ENCODE measurements at regions not wholly inside any gene's neighbourhood (a gene's known extent, or its start where the extent isn't known, plus 50 kb on each side); places are given as distances from the start of the nearest gene placed in this dataset.

- no peak for TF ChIP-seq EZH2 (IDR thresholded peaks at IDR 0.05; ENCODE audit: low read depth, low read length, severe bottlenecking)
- TF ChIP-seq MAFK (IDR thresholded peaks at IDR 0.05; ENCODE audit: low read depth, low read length), result no peak
- TF ChIP-seq ASH2L (IDR thresholded peaks at IDR 0.05; ENCODE audit: low read length), result no peak
- no peak for TF ChIP-seq EGR1 (IDR thresholded peaks at IDR 0.05; ENCODE audit: borderline replicate concordance, low read depth, low read length)
- TF ChIP-seq, protein P1, sequence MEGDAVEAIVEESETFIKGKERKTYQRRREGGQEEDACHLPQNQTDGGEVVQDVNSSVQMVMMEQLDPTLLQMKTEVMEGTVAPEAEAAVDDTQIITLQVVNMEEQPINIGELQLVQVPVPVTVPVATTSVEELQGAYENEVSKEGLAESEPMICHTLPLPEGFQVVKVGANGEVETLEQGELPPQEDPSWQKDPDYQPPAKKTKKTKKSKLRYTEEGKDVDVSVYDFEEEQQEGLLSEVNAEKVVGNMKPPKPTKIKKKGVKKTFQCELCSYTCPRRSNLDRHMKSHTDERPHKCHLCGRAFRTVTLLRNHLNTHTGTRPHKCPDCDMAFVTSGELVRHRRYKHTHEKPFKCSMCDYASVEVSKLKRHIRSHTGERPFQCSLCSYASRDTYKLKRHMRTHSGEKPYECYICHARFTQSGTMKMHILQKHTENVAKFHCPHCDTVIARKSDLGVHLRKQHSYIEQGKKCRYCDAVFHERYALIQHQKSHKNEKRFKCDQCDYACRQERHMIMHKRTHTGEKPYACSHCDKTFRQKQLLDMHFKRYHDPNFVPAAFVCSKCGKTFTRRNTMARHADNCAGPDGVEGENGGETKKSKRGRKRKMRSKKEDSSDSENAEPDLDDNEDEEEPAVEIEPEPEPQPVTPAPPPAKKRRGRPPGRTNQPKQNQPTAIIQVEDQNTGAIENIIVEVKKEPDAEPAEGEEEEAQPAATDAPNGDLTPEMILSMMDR (IDR thresholded peaks at IDR 0.05; ENCODE audit: control extremely low read depth in 1 of 3, insufficient read depth in 1 of 3, low read depth in 1 of 3, low read length in 3 of 3), result no peak
- TF ChIP-seq POLR2A (IDR thresholded peaks at IDR 0.05; ENCODE audit: control extremely low read depth in 1 of 2, low read depth in 2 of 2, low read length in 2 of 2), result no peak
- no peak for TF ChIP-seq POLR2AphosphoS5 (IDR thresholded peaks at IDR 0.05; ENCODE audit: low read depth, low read length)
- TF ChIP-seq CREB1 (IDR thresholded peaks at IDR 0.05), result no peak
- no peak for TF ChIP-seq RAD21 (IDR thresholded peaks at IDR 0.05 in 1 of 2, conservative IDR thresholded peaks at IDR 0.05 in 1 of 2; ENCODE audit: low read depth in 2 of 2, low read length in 2 of 2)
- no peak for TF ChIP-seq BACH1 (IDR thresholded peaks at IDR 0.05; ENCODE audit: low read length)
- TF ChIP-seq, protein P2, sequence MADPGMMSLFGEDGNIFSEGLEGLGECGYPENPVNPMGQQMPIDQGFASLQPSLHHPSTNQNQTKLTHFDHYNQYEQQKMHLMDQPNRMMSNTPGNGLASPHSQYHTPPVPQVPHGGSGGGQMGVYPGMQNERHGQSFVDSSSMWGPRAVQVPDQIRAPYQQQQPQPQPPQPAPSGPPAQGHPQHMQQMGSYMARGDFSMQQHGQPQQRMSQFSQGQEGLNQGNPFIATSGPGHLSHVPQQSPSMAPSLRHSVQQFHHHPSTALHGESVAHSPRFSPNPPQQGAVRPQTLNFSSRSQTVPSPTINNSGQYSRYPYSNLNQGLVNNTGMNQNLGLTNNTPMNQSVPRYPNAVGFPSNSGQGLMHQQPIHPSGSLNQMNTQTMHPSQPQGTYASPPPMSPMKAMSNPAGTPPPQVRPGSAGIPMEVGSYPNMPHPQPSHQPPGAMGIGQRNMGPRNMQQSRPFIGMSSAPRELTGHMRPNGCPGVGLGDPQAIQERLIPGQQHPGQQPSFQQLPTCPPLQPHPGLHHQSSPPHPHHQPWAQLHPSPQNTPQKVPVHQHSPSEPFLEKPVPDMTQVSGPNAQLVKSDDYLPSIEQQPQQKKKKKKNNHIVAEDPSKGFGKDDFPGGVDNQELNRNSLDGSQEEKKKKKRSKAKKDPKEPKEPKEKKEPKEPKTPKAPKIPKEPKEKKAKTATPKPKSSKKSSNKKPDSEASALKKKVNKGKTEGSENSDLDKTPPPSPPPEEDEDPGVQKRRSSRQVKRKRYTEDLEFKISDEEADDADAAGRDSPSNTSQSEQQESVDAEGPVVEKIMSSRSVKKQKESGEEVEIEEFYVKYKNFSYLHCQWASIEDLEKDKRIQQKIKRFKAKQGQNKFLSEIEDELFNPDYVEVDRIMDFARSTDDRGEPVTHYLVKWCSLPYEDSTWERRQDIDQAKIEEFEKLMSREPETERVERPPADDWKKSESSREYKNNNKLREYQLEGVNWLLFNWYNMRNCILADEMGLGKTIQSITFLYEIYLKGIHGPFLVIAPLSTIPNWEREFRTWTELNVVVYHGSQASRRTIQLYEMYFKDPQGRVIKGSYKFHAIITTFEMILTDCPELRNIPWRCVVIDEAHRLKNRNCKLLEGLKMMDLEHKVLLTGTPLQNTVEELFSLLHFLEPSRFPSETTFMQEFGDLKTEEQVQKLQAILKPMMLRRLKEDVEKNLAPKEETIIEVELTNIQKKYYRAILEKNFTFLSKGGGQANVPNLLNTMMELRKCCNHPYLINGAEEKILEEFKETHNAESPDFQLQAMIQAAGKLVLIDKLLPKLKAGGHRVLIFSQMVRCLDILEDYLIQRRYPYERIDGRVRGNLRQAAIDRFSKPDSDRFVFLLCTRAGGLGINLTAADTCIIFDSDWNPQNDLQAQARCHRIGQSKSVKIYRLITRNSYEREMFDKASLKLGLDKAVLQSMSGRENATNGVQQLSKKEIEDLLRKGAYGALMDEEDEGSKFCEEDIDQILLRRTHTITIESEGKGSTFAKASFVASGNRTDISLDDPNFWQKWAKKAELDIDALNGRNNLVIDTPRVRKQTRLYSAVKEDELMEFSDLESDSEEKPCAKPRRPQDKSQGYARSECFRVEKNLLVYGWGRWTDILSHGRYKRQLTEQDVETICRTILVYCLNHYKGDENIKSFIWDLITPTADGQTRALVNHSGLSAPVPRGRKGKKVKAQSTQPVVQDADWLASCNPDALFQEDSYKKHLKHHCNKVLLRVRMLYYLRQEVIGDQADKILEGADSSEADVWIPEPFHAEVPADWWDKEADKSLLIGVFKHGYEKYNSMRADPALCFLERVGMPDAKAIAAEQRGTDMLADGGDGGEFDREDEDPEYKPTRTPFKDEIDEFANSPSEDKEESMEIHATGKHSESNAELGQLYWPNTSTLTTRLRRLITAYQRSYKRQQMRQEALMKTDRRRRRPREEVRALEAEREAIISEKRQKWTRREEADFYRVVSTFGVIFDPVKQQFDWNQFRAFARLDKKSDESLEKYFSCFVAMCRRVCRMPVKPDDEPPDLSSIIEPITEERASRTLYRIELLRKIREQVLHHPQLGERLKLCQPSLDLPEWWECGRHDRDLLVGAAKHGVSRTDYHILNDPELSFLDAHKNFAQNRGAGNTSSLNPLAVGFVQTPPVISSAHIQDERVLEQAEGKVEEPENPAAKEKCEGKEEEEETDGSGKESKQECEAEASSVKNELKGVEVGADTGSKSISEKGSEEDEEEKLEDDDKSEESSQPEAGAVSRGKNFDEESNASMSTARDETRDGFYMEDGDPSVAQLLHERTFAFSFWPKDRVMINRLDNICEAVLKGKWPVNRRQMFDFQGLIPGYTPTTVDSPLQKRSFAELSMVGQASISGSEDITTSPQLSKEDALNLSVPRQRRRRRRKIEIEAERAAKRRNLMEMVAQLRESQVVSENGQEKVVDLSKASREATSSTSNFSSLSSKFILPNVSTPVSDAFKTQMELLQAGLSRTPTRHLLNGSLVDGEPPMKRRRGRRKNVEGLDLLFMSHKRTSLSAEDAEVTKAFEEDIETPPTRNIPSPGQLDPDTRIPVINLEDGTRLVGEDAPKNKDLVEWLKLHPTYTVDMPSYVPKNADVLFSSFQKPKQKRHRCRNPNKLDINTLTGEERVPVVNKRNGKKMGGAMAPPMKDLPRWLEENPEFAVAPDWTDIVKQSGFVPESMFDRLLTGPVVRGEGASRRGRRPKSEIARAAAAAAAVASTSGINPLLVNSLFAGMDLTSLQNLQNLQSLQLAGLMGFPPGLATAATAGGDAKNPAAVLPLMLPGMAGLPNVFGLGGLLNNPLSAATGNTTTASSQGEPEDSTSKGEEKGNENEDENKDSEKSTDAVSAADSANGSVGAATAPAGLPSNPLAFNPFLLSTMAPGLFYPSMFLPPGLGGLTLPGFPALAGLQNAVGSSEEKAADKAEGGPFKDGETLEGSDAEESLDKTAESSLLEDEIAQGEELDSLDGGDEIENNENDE (IDR thresholded peaks at IDR 0.05; ENCODE audit: insufficient replicate concordance, low read length), result no peak
Measured at GRCh38 chr20:57883761-57884160, 173.9 kb upstream of the PMEPA1 start.

Measured in H1 (cell line).